Endothelial cell of umbilical vein (primary cell): ENCODE measurements at regions not wholly inside any gene's neighbourhood (a gene's known extent, or its start where the extent isn't known, plus 50 kb on each side); places are given as distances from the start of the nearest gene placed in this dataset.
A peak's percentile ranks its signal among the peaks of the same experiment; 100 is the strongest.

Source experiments
- CTCF ChIP-seq, 2 donors: IDR thresholded peaks; 1 replicate in 1 of 2; 2 replicates in 1 of 2; pipeline ENCODE4 v1.5.1; 2011; ENCODE audit warnings: low read length in 2 of 2, mild to moderate bottlenecking in 2 of 2, moderate library complexity in 2 of 2, control low read depth in 1 of 2, inconsistent platforms in 1 of 2, low read depth in 1 of 2; ENCODE audit not compliant: insufficient read depth in 1 of 2; ENCODE audit errors: extremely low read depth in 1 of 2
- GATA2 ChIP-seq: IDR thresholded peaks from 2 replicates; pipeline ENCODE4 v1.7.0; 2011; ENCODE audit warnings: low read depth, mild to moderate bottlenecking, moderate library complexity, mixed read lengths, low read length; ENCODE audit not compliant: insufficient read length, insufficient read depth
- POLR2A ChIP-seq: IDR thresholded peaks from 2 replicates; pipeline ENCODE4 v1.6.1; 2012; ENCODE audit warnings: low read depth, mild to moderate bottlenecking, control low read depth, low read length

GRCh38 chr2:16756831-16757644 is 91.4 kb upstream of the CYRIA start:
- TF ChIP-seq CTCF (IDR thresholded peaks at IDR 0.05; ENCODE audit: extremely low read depth in 1 of 2, insufficient read depth in 1 of 2, low read depth in 1 of 2, low read length in 2 of 2) (peak; percentile 78 to 84), POLR2A (no peak), GATA2 (no peak)
